HG03196 (cell line): ENCODE measurements at regions not wholly inside any gene's neighbourhood (a gene's known extent, or its start where the extent isn't known, plus 50 kb on each side); places are given as distances from the start of the nearest gene placed in this dataset.

ENCODE experiments used
- ATAC-seq: cut with Tn5 transposase; IDR thresholded peaks from one replicate; pipeline ENCODE4 v1.9.1; 2021; ENCODE audit not compliant: unreplicated experiment

GRCh38 chr5:15447209-15447608 lies 52.8 kb upstream of the FBXL7 start:
- no peak for ATAC-seq

GRCh38 chr5:15446552-15446951 lies 53.4 kb upstream of the FBXL7 start:
- no peak for ATAC-seq

- no peak for ATAC-seq
These were observed 57.8 kb upstream of the FBXL7 start for GRCh38 chr5:15442193-15442570.

GRCh38 chr5:15441433-15442192 lies 58.4 kb upstream of the FBXL7 start:
- no peak for ATAC-seq

- ATAC-seq = no peak
These were observed 59.5 kb upstream of the FBXL7 start for GRCh38 chr5:15440434-15440833.

GRCh38 chr5:15439801-15440200 lies 60.2 kb upstream of the FBXL7 start:
- ATAC-seq = no peak

GRCh38 chr5:15433709-15434108 lies 66.3 kb upstream of the FBXL7 start:
- no peak for ATAC-seq

GRCh38 chr5:15431923-15432322 lies 68.1 kb upstream of the FBXL7 start:
- ATAC-seq = no peak

- no peak for ATAC-seq
These were observed 74.2 kb upstream of the FBXL7 start for GRCh38 chr5:15425766-15426165.

- no peak for ATAC-seq
These were observed 75.2 kb upstream of the FBXL7 start for GRCh38 chr5:15424769-15425168.

GRCh38 chr5:15421921-15422412 lies 78.0 kb upstream of the FBXL7 start:
- ATAC-seq = no peak

- no peak for ATAC-seq
These were observed 78.6 kb upstream of the FBXL7 start for GRCh38 chr5:15421381-15421780.

- no peak for ATAC-seq
These were observed 79.8 kb upstream of the FBXL7 start for GRCh38 chr5:15420201-15420600.

GRCh38 chr5:15417156-15417555 lies 82.8 kb upstream of the FBXL7 start:
- no peak for ATAC-seq

GRCh38 chr5:15406478-15406877 lies 93.5 kb upstream of the FBXL7 start:
- ATAC-seq = no peak

GRCh38 chr5:15393146-15393545 lies 106.8 kb upstream of the FBXL7 start:
- no peak for ATAC-seq

GRCh38 chr5:15391704-15392397 lies 108.1 kb upstream of the FBXL7 start:
- no peak for ATAC-seq

- ATAC-seq = no peak
These were observed 111.1 kb upstream of the FBXL7 start for GRCh38 chr5:15388866-15389265.

- no peak for ATAC-seq
These were observed 112.0 kb upstream of the FBXL7 start for GRCh38 chr5:15387931-15388524.

- ATAC-seq = no peak
These were observed 113.9 kb upstream of the FBXL7 start for GRCh38 chr5:15386122-15386521.

- ATAC-seq = no peak
These were observed 114.4 kb upstream of the FBXL7 start for GRCh38 chr5:15385553-15385952.

GRCh38 chr5:15385037-15385436 lies 114.9 kb upstream of the FBXL7 start:
- no peak for ATAC-seq
